Hepatocyte (in vitro differentiated cells): ENCODE measurements at regions not wholly inside any gene's neighbourhood (a gene's known extent, or its start where the extent isn't known, plus 50 kb on each side); places are given as distances from the start of the nearest gene placed in this dataset.

Experiments used
- DNase-seq: peaks from one replicate; pipeline ENCODE4 v3.0.0-alpha.2; 2016; ENCODE audit warnings: low spot score
- H2AFZ ChIP-seq: fragments of 200-600 bp; sonication (generic); 2 replicates; pipeline ENCODE4 v1.6.0; 2016; ENCODE audit warnings: antibody characterized with exemption, mild to moderate bottlenecking
- H3K27ac ChIP-seq: fragments of 200-600 bp; sonication (generic); 2 replicates; pipeline ENCODE4 v1.5.1; 2016; ENCODE audit warnings: mild to moderate bottlenecking
- H3K27me3 ChIP-seq: fragments of 200-600 bp; sonication (generic); 2 replicates; pipeline ENCODE4 v1.6.1; 2016
- H3K36me3 ChIP-seq: fragments of 200-600 bp; sonication (generic); replicated peaks from 2 replicates; pipeline ENCODE4 v1.5.1; 2016; ENCODE audit warnings: low read depth; ENCODE audit not compliant: insufficient read depth
- H3K4me1 ChIP-seq: fragments of 200-600 bp; sonication (generic); 2 replicates; pipeline ENCODE4 v1.5.1; 2016; ENCODE audit warnings: mild to moderate bottlenecking, moderate library complexity; ENCODE audit not compliant: insufficient read depth
- H3K4me2 ChIP-seq: fragments of 200-600 bp; sonication (generic); 2 replicates; pipeline ENCODE4 v1.6.0; 2016
- H3K4me3 ChIP-seq: fragments of 200-600 bp; sonication (generic); 2 replicates; pipeline ENCODE4 v1.5.1; 2016; ENCODE audit warnings: mild to moderate bottlenecking
- H3K79me2 ChIP-seq: fragments of 200-600 bp; sonication (generic); 2 replicates; pipeline ENCODE4 v1.6.0; 2017; ENCODE audit warnings: mild to moderate bottlenecking
- H3K9me2 ChIP-seq: fragments of 200-600 bp; sonication (generic); replicated peaks from 2 replicates; pipeline ENCODE4 v1.6.0; 2017; ENCODE audit warnings: mild to moderate bottlenecking; ENCODE audit not compliant: insufficient read depth
- H3K9me3 ChIP-seq: fragments of 200-600 bp; sonication (generic); 2 replicates; pipeline ENCODE4 v1.5.1; 2016; ENCODE audit warnings: low read depth, mild to moderate bottlenecking
- H4K20me1 ChIP-seq: fragments of 200-600 bp; sonication (generic); 2 replicates; pipeline ENCODE4 v1.6.0; 2016; ENCODE audit warnings: mild to moderate bottlenecking; ENCODE audit not compliant: insufficient read depth, poor library complexity, severe bottlenecking
- CTCF ChIP-seq: fragments of 200-600 bp; sonication (generic); IDR thresholded peaks from 2 replicates; pipeline ENCODE4 v1.5.1; 2016; ENCODE audit warnings: antibody characterized with exemption, mild to moderate bottlenecking; ENCODE audit not compliant: poor library complexity
- EZH2 ChIP-seq: fragments of 200-600 bp; sonication (generic); IDR thresholded peaks from 2 replicates; pipeline ENCODE4 v1.6.1; 2016; ENCODE audit warnings: antibody characterized with exemption, mild to moderate bottlenecking, borderline replicate concordance
- EZH2phosphoT487 ChIP-seq: fragments of 200-600 bp; sonication (generic); IDR thresholded peaks from one replicate; pipeline ENCODE4 v1.6.1; 2018; ENCODE audit warnings: antibody characterized with exemption, mild to moderate bottlenecking, low read depth, moderate library complexity; ENCODE audit not compliant: unreplicated experiment, severe bottlenecking
- WGBS: methylation state at CpG from one replicate; pipeline ENCODE4 v1.1.6; 2016; ENCODE audit warnings: low lambda C conversion rate; ENCODE audit errors: missing lambda C conversion rate; 5-methylcytosine and 5-hydroxymethylcytosine counted together

- 39% methylated on average over 2 of the region's 2 CpGs for WGBS
- H3K4me3 ChIP-seq = no peak overlapping the region
These were observed 102.9 kb downstream of the CCER1 start for GRCh38 chr12:90851800-90852718.

GRCh38 chr12:90842477-90842876, 112.5 kb downstream of the CCER1 start:
- Histone ChIP-seq H3K27ac (no peak overlapping the region), H3K9me3 (no peaks in the 10 kb centered on the region), H3K27me3 (no peaks in the 10 kb centered on the region), H3K36me3 (no peaks in the 10 kb centered on the region), H2AFZ (no peak overlapping the region), H3K4me3 (no peak overlapping the region), H3K4me1 (no peaks in the 10 kb centered on the region), H3K9me2 (no peaks in the 10 kb centered on the region), H3K4me2 (no peak overlapping the region), H4K20me1 (no peaks in the 10 kb centered on the region), H3K79me2 (no peaks in the 10 kb centered on the region)
- TF ChIP-seq EZH2phosphoT487 (no peak), CTCF (no peak), EZH2 (no peak)
- 33% methylated on average over 4 of the region's 4 CpGs for WGBS
- no peak for DNase-seq

More at GRCh38 chr12:90851800-90852718, 102.9 kb downstream of the CCER1 start:
- no peaks in the 10 kb centered on the region for H3K36me3 ChIP-seq
- no peak overlapping the region for H3K4me2 ChIP-seq
- TF ChIP-seq EZH2phosphoT487 = no peak
- TF ChIP-seq CTCF = no peak
- no peak for TF ChIP-seq EZH2
- H3K9me2 ChIP-seq = no peaks in the 10 kb centered on the region
- no peaks in the 10 kb centered on the region for H3K9me3 ChIP-seq
- no peaks in the 10 kb centered on the region for H3K4me1 ChIP-seq
- H2AFZ ChIP-seq = no peak overlapping the region
- no peaks in the 10 kb centered on the region for H3K79me2 ChIP-seq
- no peak overlapping the region for H3K27ac ChIP-seq
- H4K20me1 ChIP-seq = no peaks in the 10 kb centered on the region
- no peak for DNase-seq
- H3K27me3 ChIP-seq = no peaks in the 10 kb centered on the region

- H4K20me1 ChIP-seq = no peaks in the 10 kb centered on the region
- H3K79me2 ChIP-seq = no peaks in the 10 kb centered on the region
- TF ChIP-seq EZH2phosphoT487 = no peak
- TF ChIP-seq EZH2 = no peak
- TF ChIP-seq CTCF = no peak
- H3K4me2 ChIP-seq = no peak overlapping the region
- H3K4me3 ChIP-seq = no peak overlapping the region
- no peaks in the 10 kb centered on the region for H3K9me3 ChIP-seq
- no peak for DNase-seq
- H3K27ac ChIP-seq = no peak overlapping the region
- H3K27me3 ChIP-seq = no peaks in the 10 kb centered on the region
- no peaks in the 10 kb centered on the region for H3K36me3 ChIP-seq
- H3K9me2 ChIP-seq = no peaks in the 10 kb centered on the region
- no peak overlapping the region for H2AFZ ChIP-seq
- H3K4me1 ChIP-seq = no peaks in the 10 kb centered on the region
These were observed 113.6 kb downstream of the CCER1 start for GRCh38 chr12:90841336-90841735.
